ENCODE measurements at regions not wholly inside any gene's neighbourhood (a gene's known extent, or its start where the extent isn't known, plus 50 kb on each side); places are given as distances from the start of the nearest gene placed in this dataset.

DNA sequence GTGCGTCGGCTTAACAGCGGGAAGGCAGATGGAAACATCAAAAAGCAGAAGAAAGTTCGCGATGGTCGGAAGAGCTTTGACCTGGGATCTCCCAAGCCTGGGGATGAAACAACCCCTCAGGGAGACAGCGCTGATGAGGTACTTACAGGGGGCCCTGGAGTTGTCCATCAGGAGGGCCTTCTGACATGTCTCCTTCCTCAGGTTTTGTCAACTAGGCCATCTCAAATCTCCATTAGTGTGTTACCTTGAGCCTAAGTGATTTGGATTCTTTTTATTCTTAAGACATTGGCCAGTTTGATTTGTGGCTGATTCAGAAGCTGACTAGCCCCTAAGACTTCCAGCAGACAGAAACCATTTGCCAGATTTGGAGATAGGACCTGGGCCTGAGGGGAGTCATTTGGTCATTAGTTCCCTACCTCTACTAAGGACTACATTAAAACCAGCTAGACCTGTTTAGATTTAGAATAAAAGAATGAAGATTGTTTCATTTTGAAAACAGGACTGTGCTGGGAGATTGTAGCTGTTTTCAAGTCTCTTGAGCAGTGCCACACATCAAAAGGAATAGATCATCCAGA is 97.6 kb upstream of the UMPS start:
- DNase-seq (ENCODE audit: extremely low read depth, low read depth): no peak
- TF ChIP-seq, protein P1, sequence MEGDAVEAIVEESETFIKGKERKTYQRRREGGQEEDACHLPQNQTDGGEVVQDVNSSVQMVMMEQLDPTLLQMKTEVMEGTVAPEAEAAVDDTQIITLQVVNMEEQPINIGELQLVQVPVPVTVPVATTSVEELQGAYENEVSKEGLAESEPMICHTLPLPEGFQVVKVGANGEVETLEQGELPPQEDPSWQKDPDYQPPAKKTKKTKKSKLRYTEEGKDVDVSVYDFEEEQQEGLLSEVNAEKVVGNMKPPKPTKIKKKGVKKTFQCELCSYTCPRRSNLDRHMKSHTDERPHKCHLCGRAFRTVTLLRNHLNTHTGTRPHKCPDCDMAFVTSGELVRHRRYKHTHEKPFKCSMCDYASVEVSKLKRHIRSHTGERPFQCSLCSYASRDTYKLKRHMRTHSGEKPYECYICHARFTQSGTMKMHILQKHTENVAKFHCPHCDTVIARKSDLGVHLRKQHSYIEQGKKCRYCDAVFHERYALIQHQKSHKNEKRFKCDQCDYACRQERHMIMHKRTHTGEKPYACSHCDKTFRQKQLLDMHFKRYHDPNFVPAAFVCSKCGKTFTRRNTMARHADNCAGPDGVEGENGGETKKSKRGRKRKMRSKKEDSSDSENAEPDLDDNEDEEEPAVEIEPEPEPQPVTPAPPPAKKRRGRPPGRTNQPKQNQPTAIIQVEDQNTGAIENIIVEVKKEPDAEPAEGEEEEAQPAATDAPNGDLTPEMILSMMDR (IDR thresholded peaks at IDR 0.05; ENCODE audit: low read depth, low read length): no peak

DNA sequence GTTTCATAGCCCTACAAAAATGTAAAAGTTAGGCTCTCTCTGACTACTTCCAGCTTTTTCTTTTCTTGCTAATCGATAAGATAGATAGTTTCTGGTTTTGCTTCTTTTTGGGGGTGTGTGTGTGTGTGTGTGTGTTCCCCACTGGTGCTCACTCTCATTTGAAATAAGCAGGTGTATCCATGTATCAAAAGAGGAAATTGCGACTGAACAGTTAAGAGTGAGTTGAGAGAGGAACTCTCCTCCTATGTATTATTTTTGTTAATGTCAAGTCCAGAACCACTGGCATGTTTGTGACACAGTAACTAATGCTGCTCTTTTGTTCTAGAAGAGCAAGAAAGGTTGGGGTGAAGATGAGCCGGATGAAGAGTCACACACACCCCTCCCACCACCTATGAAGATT is 96.7 kb upstream of the UMPS start:
- TF ChIP-seq, protein P1 (IDR thresholded peaks at IDR 0.05; ENCODE audit: low read depth, low read length): no peak
- no peak for DNase-seq (ENCODE audit: extremely low read depth, low read depth)

DNA sequence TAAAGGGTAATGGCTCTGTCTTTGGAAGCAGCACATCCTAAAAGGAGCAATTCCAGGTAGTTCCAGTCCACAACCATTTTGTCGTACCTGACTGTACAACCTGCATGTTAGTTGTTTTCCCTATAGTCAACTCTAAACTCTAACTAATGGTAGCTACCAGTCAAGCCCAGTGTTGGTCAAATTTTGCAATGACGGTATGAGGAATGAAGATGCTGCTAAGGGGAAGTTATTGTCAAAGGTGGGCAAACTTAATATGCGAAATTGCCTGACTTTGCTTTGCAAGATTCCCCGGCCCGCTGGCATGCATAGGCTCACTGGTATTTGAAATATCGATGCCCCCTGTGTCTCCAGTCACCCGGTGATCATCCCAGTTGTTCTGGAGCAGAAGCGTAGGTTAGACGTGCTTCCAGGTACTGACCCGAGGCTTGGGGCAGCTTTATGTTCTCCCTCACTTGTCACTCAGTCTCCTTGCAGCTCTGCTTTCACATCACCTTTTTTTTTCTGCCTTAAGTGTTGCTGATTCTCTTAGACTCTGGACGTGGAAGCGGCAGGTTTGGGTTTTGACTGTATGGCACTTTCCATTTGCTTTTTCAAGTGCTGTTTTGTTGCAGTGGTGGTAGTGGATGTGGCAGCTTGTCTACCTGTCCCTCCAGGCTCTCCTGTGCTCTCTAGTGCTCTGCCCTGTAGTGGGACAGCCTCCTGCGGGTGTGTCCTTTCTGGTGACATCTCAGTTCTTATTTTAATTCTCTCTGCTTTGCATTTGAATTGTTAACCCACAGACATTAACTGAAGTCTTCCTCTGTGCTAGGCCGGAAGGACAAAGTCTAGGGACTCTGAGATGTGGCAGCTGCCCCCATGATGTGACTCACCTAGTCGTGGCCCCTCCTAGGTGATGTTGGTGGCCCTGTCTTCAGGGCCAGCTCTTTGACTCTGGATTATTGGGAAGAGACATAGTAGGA is 95.8 kb upstream of the UMPS start:
- DNase-seq (ENCODE audit: extremely low read depth, low read depth): no peak
- TF ChIP-seq, protein P1 (IDR thresholded peaks at IDR 0.05; ENCODE audit: low read depth, low read length): no peak

DNA sequence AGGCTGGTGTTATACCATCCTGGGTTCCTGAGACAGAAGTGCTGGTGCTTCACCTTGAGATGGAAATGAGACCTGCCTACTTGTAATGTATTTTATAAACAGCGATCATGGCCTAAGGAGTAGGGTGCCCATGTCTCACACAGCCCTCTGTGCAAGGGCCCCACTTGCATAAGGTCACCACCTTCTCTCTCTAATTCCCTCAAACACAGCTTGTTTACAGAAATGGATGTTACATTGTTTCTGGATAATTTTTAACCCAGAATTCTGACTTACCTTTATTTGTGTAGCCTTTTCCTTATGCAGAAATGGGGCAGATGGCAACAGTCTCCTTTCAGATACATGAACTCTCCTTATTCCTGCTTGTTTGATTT is 95.1 kb upstream of the UMPS start:
- TF ChIP-seq, protein P1 (IDR thresholded peaks at IDR 0.05; ENCODE audit: low read depth, low read length): no peak
- DNase-seq (ENCODE audit: extremely low read depth, low read depth): no peak

DNA sequence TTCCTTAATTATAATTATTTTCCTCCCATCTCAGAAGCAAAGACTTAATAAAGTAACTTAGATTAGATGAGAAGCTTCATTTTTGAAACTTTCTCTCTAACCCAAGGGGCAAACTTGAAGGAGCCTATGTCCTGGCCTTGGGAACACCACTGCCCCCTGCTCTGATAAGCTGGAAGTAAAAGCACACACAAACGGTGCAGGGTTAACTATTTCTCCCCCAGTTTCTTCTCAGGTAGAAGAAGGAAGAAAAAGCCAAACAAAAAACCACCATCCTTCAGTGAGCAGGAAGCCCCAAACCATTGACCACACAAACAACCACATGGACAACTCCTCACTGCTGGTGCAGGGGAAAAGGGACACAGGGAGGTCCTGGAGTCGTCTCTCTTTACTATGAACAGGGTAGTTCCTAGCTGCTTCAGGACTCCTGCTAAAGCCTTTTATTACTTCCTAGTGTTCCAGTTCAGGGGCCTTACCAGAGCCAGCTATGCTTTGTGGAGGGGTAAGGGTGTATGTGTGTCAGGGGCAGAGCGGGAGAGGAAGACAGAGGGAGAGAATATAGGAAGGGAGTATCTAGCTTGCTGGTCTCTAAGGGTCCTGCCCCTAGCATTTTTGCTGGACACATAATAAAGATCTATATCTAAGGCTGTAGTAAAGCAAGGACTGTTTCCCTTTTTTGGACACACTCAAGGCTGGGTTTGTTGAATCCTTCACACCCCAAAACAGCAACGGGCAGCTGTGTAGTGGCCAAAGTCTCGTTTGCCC is 94.0 kb upstream of the UMPS start:
- TF ChIP-seq, protein P1 (IDR thresholded peaks at IDR 0.05; ENCODE audit: low read depth, low read length): no peak
- DNase-seq (ENCODE audit: extremely low read depth, low read depth): no peak

DNA sequence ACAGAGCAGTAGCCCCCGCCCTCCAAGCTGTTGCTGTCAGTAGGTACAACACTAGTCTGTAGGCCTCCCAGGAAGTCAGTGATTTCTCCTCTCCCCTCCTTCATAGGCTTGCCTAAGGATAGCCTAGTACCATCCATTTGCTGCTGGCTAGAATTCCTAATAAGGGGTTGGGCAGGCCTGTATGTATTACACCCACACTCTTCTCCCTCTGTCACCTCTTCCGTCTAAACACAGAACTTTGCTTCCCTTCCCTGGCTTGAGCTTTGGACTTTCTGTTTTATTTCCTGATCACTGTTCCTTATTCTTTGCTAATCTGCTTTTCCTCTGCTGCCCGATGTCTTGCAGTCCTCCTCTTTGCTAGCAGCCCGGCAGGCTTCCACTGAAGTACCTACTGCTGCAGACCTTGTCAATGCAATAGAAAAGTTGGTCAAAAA is 93.4 kb upstream of the UMPS start:
- TF ChIP-seq, protein P1 (IDR thresholded peaks at IDR 0.05; ENCODE audit: low read depth, low read length): no peak
- no peak for DNase-seq (ENCODE audit: extremely low read depth, low read depth)
